ENCODE measurements at regions not wholly inside any gene's neighbourhood (a gene's known extent, or its start where the extent isn't known, plus 50 kb on each side); places are given as distances from the start of the nearest gene placed in this dataset.

GRCh38 chr7:16066805-16067459 is 354.4 kb downstream of the CRPPA start:
- TF ChIP-seq Cebpa-rat (IDR thresholded peaks at IDR 0.05): no peak
- no peaks in the 10 kb centered on the region for H4K20me1 ChIP-seq
- H3K4me1 ChIP-seq: peaks cover 35% of the 10 kb centered on the region
- peak overlapping the region; percentile 41 for H3K4me2 ChIP-seq
- H3K9ac ChIP-seq: no peak overlapping the region
- no peaks in the 10 kb centered on the region for H3K36me3 ChIP-seq
- H3K27me3 ChIP-seq: no peaks in the 10 kb centered on the region
- no peaks in the 10 kb centered on the region for H3K9me3 ChIP-seq
- H3K4me3 ChIP-seq: no peak overlapping the region
- H3K27ac ChIP-seq: no peak overlapping the region

GRCh38 chr7:16065939-16066338 is 355.4 kb downstream of the CRPPA start:
- Histone ChIP-seq H3K4me1 (peaks cover 44% of the 10 kb centered on the region), H3K9me3 (no peaks in the 10 kb centered on the region), H3K27me3 (no peaks in the 10 kb centered on the region), H3K4me3 (no peak overlapping the region), H3K27ac (no peak overlapping the region), H3K4me2 (no peak overlapping the region), H4K20me1 (no peaks in the 10 kb centered on the region), H3K36me3 (no peaks in the 10 kb centered on the region), H3K9ac (no peak overlapping the region)
- no peak for TF ChIP-seq Cebpa-rat (IDR thresholded peaks at IDR 0.05)

- Histone ChIP-seq H3K36me3 (no peaks in the 10 kb centered on the region), H3K9me3 (no peaks in the 10 kb centered on the region), H3K27me3 (no peaks in the 10 kb centered on the region), H4K20me1 (no peaks in the 10 kb centered on the region), H3K4me1 (peaks cover 44% of the 10 kb centered on the region), H3K4me2 (peak overlapping the region; percentile 42), H3K27ac (no peak overlapping the region), H3K4me3 (no peak overlapping the region), H3K9ac (no peak overlapping the region)
- no peak for TF ChIP-seq Cebpa-rat (IDR thresholded peaks at IDR 0.05)
Observed at GRCh38 chr7:16063716-16064675, 357.3 kb downstream of the CRPPA start.

GRCh38 chr7:16063221-16063620 is 358.1 kb downstream of the CRPPA start:
- TF ChIP-seq Cebpa-rat (IDR thresholded peaks at IDR 0.05): no peak
- Histone ChIP-seq H3K4me3 (no peak overlapping the region), H3K27ac (no peak overlapping the region), H3K4me2 (peak overlapping the region; percentile 42), H3K36me3 (no peaks in the 10 kb centered on the region), H3K9me3 (no peaks in the 10 kb centered on the region), H3K9ac (no peak overlapping the region), H3K4me1 (peaks cover 44% of the 10 kb centered on the region), H3K27me3 (no peaks in the 10 kb centered on the region), H4K20me1 (no peaks in the 10 kb centered on the region)

GRCh38 chr7:16062269-16062668 is 359.1 kb downstream of the CRPPA start:
- Histone ChIP-seq H3K4me3 (no peak overlapping the region), H3K4me2 (peak overlapping the region; percentile 51), H3K36me3 (no peaks in the 10 kb centered on the region), H3K9ac (no peak overlapping the region), H3K4me1 (peaks cover 43% of the 10 kb centered on the region), H3K27ac (no peak overlapping the region), H3K9me3 (no peaks in the 10 kb centered on the region), H4K20me1 (no peaks in the 10 kb centered on the region), H3K27me3 (no peaks in the 10 kb centered on the region)
- TF ChIP-seq Cebpa-rat (IDR thresholded peaks at IDR 0.05): no peak

GRCh38 chr7:16061630-16062029 is 359.7 kb downstream of the CRPPA start:
- Histone ChIP-seq H3K9ac (no peak overlapping the region), H4K20me1 (no peaks in the 10 kb centered on the region), H3K4me3 (no peak overlapping the region), H3K27me3 (no peaks in the 10 kb centered on the region), H3K36me3 (no peaks in the 10 kb centered on the region), H3K4me2 (peak overlapping the region; percentile 51), H3K9me3 (no peaks in the 10 kb centered on the region), H3K27ac (no peak overlapping the region), H3K4me1 (peaks cover 37% of the 10 kb centered on the region)
- no peak for TF ChIP-seq Cebpa-rat (IDR thresholded peaks at IDR 0.05)

- Histone ChIP-seq H3K9ac (no peak overlapping the region), H3K4me1 (peaks cover 35% of the 10 kb centered on the region), H3K4me2 (no peak overlapping the region), H3K9me3 (no peaks in the 10 kb centered on the region), H4K20me1 (no peaks in the 10 kb centered on the region), H3K36me3 (no peaks in the 10 kb centered on the region), H3K27ac (no peak overlapping the region), H3K4me3 (no peak overlapping the region), H3K27me3 (no peaks in the 10 kb centered on the region)
- TF ChIP-seq Cebpa-rat (IDR thresholded peaks at IDR 0.05): no peak
Observed at GRCh38 chr7:16061011-16061410, 360.3 kb downstream of the CRPPA start.

GRCh38 chr7:16060502-16060901 is 360.8 kb downstream of the CRPPA start:
- Histone ChIP-seq H3K9me3 (no peaks in the 10 kb centered on the region), H3K4me1 (peaks cover 35% of the 10 kb centered on the region), H3K4me3 (no peak overlapping the region), H3K27ac (no peak overlapping the region), H3K9ac (no peak overlapping the region), H3K27me3 (no peaks in the 10 kb centered on the region), H4K20me1 (no peaks in the 10 kb centered on the region), H3K36me3 (no peaks in the 10 kb centered on the region), H3K4me2 (no peak overlapping the region)
- TF ChIP-seq Cebpa-rat (IDR thresholded peaks at IDR 0.05): no peak

- no peak overlapping the region for H3K4me3 ChIP-seq
- no peaks in the 10 kb centered on the region for H3K9me3 ChIP-seq
- H4K20me1 ChIP-seq: no peaks in the 10 kb centered on the region
- no peak overlapping the region for H3K27ac ChIP-seq
- no peak for TF ChIP-seq Cebpa-rat (IDR thresholded peaks at IDR 0.05)
- no peaks in the 10 kb centered on the region for H3K36me3 ChIP-seq
- no peaks in the 10 kb centered on the region for H3K27me3 ChIP-seq
- H3K4me1 ChIP-seq: peaks cover 6% of the 10 kb centered on the region
- H3K4me2 ChIP-seq: no peak overlapping the region
- H3K9ac ChIP-seq: no peak overlapping the region
Observed at GRCh38 chr7:16055263-16055976, 365.9 kb downstream of the CRPPA start.
